ENCODE measurements at regions not wholly inside any gene's neighbourhood (a gene's known extent, or its start where the extent isn't known, plus 50 kb on each side); places are given as distances from the start of the nearest gene placed in this dataset.

GRCh38 chr7:126163647-126164046 lies 1089.1 kb downstream of the GRM8 start:
- TF ChIP-seq EZH2phosphoT487 (IDR thresholded peaks at IDR 0.05) (no peak), CTCF (IDR thresholded peaks at IDR 0.05) (no peak)
